ENCODE measurements at regions not wholly inside any gene's neighbourhood (a gene's known extent, or its start where the extent isn't known, plus 50 kb on each side); places are given as distances from the start of the nearest gene placed in this dataset.

DNA sequence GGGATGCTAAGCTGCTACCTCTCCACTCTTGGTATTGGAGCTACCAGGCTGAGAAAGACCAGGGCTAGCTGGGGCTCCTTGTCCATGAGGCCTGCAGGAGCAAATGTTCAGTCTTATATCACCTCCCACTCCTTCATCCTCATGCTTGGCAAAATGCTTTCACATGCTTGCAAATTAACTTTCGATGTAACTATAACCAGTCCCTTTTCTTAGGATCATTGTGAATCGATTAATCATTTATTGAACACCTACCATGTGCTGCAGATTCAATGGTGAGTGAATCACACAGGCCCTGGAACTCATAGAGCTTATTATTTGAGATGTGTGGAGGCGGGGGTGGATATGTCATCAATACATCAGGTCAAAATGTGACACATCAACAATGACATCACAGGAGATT lies 138.6 kb downstream of the EMX2 start:
- Histone ChIP-seq H3K27me3 (ENCODE audit: insufficient read depth, low read depth) (no peaks in the 10 kb centered on the region), H2AFZ (ENCODE audit: low read depth) (no peak overlapping the region), H4K20me1 (ENCODE audit: insufficient read depth) (no peaks in the 10 kb centered on the region), H3K36me3 (ENCODE audit: insufficient read depth) (no peaks in the 10 kb centered on the region), H3K4me3 (IDR thresholded peaks at IDR 0.05; ENCODE audit: insufficient read depth, low read depth, low read length) (no peak overlapping the region), H3K79me2 (ENCODE audit: insufficient read depth, low read depth) (no peaks in the 10 kb centered on the region), H3K9ac (no peak overlapping the region), H3K4me1 (ENCODE audit: low read depth, poor library complexity, severe bottlenecking) (no peaks in the 10 kb centered on the region), H3K27ac (no peak overlapping the region), H3K4me2 (no peak overlapping the region)
- TF ChIP-seq, protein P1, sequence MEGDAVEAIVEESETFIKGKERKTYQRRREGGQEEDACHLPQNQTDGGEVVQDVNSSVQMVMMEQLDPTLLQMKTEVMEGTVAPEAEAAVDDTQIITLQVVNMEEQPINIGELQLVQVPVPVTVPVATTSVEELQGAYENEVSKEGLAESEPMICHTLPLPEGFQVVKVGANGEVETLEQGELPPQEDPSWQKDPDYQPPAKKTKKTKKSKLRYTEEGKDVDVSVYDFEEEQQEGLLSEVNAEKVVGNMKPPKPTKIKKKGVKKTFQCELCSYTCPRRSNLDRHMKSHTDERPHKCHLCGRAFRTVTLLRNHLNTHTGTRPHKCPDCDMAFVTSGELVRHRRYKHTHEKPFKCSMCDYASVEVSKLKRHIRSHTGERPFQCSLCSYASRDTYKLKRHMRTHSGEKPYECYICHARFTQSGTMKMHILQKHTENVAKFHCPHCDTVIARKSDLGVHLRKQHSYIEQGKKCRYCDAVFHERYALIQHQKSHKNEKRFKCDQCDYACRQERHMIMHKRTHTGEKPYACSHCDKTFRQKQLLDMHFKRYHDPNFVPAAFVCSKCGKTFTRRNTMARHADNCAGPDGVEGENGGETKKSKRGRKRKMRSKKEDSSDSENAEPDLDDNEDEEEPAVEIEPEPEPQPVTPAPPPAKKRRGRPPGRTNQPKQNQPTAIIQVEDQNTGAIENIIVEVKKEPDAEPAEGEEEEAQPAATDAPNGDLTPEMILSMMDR (conservative IDR thresholded peaks at IDR 0.05; ENCODE audit: low read depth, low read length) = no peak

DNA sequence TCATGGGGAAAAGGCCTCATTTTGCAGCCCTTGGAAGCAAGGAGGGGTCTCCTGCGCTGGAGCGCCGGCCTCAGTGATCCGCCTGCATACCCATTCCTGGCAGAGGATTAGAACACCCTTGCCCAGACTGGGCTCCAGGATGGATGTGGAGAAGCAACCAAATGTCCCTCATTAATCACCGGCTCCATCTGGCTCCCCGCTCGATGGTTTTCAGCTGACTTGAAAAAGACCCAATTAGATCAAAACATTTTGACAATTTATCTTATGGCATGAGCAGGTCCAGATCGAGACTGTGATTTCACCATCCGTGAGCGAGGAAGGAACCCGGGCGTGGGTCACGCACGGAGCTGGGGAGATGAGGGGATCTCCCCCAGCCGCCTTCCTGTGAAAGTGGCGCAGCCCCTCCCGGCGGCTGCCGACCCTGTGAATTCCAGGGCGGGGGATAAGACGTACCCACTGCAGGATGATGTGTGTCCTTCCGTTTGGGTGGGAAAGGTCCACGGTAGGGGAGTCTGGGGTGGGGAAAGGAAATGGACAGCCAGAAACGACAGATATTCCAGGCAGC lies 141.6 kb downstream of the EMX2 start:
- Histone ChIP-seq H3K4me3 (IDR thresholded peaks at IDR 0.05; ENCODE audit: insufficient read depth, low read depth, low read length) (no peak overlapping the region), H3K4me1 (ENCODE audit: low read depth, poor library complexity, severe bottlenecking) (no peaks in the 10 kb centered on the region), H3K36me3 (ENCODE audit: insufficient read depth) (no peaks in the 10 kb centered on the region), H3K9ac (no peak overlapping the region), H3K4me2 (no peak overlapping the region), H3K79me2 (ENCODE audit: insufficient read depth, low read depth) (no peaks in the 10 kb centered on the region), H3K27ac (no peak overlapping the region), H3K27me3 (ENCODE audit: insufficient read depth, low read depth) (no peaks in the 10 kb centered on the region), H2AFZ (ENCODE audit: low read depth) (no peak overlapping the region), H4K20me1 (ENCODE audit: insufficient read depth) (no peaks in the 10 kb centered on the region)
- TF ChIP-seq, protein P1 (conservative IDR thresholded peaks at IDR 0.05; ENCODE audit: low read depth, low read length) = no peak

DNA sequence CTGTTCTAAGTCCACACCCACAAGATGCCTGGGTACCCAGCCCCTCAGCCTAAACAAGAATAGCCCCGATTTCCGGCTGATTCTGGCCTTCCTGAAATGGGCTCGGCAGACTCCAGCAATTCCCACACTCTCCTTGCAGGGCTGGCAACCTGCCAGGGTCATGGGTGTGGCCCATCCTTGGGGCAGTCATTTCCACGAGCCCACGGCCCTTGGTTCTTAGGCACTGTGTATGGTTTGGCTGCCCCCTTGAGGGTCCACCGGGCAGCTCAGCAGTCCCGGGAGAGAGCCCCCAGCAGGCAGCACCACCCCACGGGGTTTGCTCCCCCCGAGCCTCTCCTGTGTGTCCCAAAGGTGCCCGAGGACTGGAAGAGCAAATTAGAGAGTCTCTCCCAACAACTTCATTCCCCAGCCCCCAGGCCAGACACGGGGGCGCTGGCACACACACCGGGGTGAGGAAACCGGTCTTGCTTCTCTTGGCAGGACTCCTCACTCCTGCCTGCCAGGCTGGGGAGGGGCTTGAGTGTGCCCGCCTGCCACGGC lies 142.2 kb downstream of the EMX2 start:
- H3K9ac ChIP-seq = no peak overlapping the region
- no peaks in the 10 kb centered on the region for H3K27me3 ChIP-seq (ENCODE audit: insufficient read depth, low read depth)
- H3K27ac ChIP-seq = no peak overlapping the region
- TF ChIP-seq, protein P1 (conservative IDR thresholded peaks at IDR 0.05; ENCODE audit: low read depth, low read length) = no peak
- H3K4me2 ChIP-seq = no peak overlapping the region
- no peak overlapping the region for H3K4me3 ChIP-seq (IDR thresholded peaks at IDR 0.05; ENCODE audit: insufficient read depth, low read depth, low read length)
- no peaks in the 10 kb centered on the region for H3K4me1 ChIP-seq (ENCODE audit: low read depth, poor library complexity, severe bottlenecking)
- H2AFZ ChIP-seq (ENCODE audit: low read depth) = no peak overlapping the region
- H3K79me2 ChIP-seq (ENCODE audit: insufficient read depth, low read depth) = no peaks in the 10 kb centered on the region
- no peaks in the 10 kb centered on the region for H4K20me1 ChIP-seq (ENCODE audit: insufficient read depth)
- H3K36me3 ChIP-seq (ENCODE audit: insufficient read depth) = no peaks in the 10 kb centered on the region

DNA sequence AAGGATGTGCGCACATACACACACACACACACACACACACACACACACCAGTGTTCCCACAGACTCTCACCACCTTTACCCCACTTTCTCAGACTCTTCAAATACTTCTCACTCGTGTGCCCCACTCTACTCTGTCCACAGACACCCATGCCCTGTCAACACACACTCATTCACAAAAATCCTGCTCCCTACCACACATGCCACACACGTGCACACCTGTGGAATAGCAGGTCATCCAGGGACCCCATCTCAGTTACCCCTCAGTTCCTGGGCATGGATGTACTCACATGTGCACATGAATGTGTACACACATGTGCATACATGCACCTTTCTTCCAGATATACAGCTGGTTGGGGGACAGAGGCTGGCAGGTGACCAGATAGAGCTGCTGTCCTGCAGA lies 142.9 kb downstream of the EMX2 start:
- no peak overlapping the region for H3K27ac ChIP-seq
- TF ChIP-seq, protein P1 (conservative IDR thresholded peaks at IDR 0.05; ENCODE audit: low read depth, low read length) = no peak
- no peaks in the 10 kb centered on the region for H3K27me3 ChIP-seq (ENCODE audit: insufficient read depth, low read depth)
- no peaks in the 10 kb centered on the region for H3K79me2 ChIP-seq (ENCODE audit: insufficient read depth, low read depth)
- no peak overlapping the region for H3K4me3 ChIP-seq (IDR thresholded peaks at IDR 0.05; ENCODE audit: insufficient read depth, low read depth, low read length)
- H2AFZ ChIP-seq (ENCODE audit: low read depth) = no peak overlapping the region
- H3K36me3 ChIP-seq (ENCODE audit: insufficient read depth) = no peaks in the 10 kb centered on the region
- no peak overlapping the region for H3K4me2 ChIP-seq
- H3K9ac ChIP-seq = no peak overlapping the region
- no peaks in the 10 kb centered on the region for H3K4me1 ChIP-seq (ENCODE audit: low read depth, poor library complexity, severe bottlenecking)
- H4K20me1 ChIP-seq (ENCODE audit: insufficient read depth) = no peaks in the 10 kb centered on the region

All from KMS-11 (cell line).